ENCODE measurements at regions not wholly inside any gene's neighbourhood (a gene's known extent, or its start where the extent isn't known, plus 50 kb on each side); places are given as distances from the start of the nearest gene placed in this dataset.

GRCh38 chr10:123549761-123550454 lies 116.2 kb upstream of the GPR26 start:
- H3K36me3 ChIP-seq = no peaks in the 10 kb centered on the region
- H3K27ac ChIP-seq = no peak overlapping the region
- H3K9me3 ChIP-seq = no peaks in the 10 kb centered on the region
- no peak overlapping the region for H3K4me3 ChIP-seq
- TF ChIP-seq EP300 (IDR thresholded peaks at IDR 0.05) (no peak), CTCF (IDR thresholded peaks at IDR 0.05) (no peak), POLR2A (IDR thresholded peaks at IDR 0.05) (no peak), POLR2AphosphoS5 (IDR thresholded peaks at IDR 0.05) (no peak)
- H3K4me1 ChIP-seq = no peaks in the 10 kb centered on the region
- 84 to 89% methylated on average over 7 of the region's 7 CpGs for WGBS, 2 donors
- DNase-seq = no peak
- intact Hi-C loops (cut with DNase I) = no loop called here
- H3K27me3 ChIP-seq = peaks cover 0 to 16% (median 0%) of the 10 kb centered on the region in 3 donors

GRCh38 chr10:123550675-123551096 lies 115.5 kb upstream of the GPR26 start:
- intact Hi-C loops (cut with DNase I) = no loop called here
- WGBS, 2 donors = 49 to 51% methylated on average over 9 of the region's 9 CpGs
- Histone ChIP-seq H3K36me3 (no peaks in the 10 kb centered on the region), H3K27ac (no peak overlapping the region), H3K27me3 (peaks cover 0 to 20% (median 0%) of the 10 kb centered on the region in 3 donors), H3K4me3 (no peak overlapping the region), H3K4me1 (no peaks in the 10 kb centered on the region), H3K9me3 (no peaks in the 10 kb centered on the region)
- DNase-seq = no peak
- TF ChIP-seq POLR2A (IDR thresholded peaks at IDR 0.05) (no peak), CTCF (IDR thresholded peaks at IDR 0.05) (no peak), POLR2AphosphoS5 (IDR thresholded peaks at IDR 0.05) (no peak), EP300 (IDR thresholded peaks at IDR 0.05) (no peak)

- peaks cover 0 to 25% (median 0%) of the 10 kb centered on the region in 3 donors for H3K27me3 ChIP-seq
- H3K4me1 ChIP-seq = no peaks in the 10 kb centered on the region
- no peak overlapping the region for H3K27ac ChIP-seq
- TF ChIP-seq CTCF (IDR thresholded peaks at IDR 0.05) = no peak
- no peak for TF ChIP-seq POLR2A (IDR thresholded peaks at IDR 0.05)
- no peak for TF ChIP-seq EP300 (IDR thresholded peaks at IDR 0.05)
- no peak for TF ChIP-seq POLR2AphosphoS5 (IDR thresholded peaks at IDR 0.05)
- 86 to 89% methylated on average over 7 of the region's 7 CpGs for WGBS, 2 donors
- no peak for DNase-seq
- H3K9me3 ChIP-seq = no peaks in the 10 kb centered on the region
- no peak overlapping the region for H3K4me3 ChIP-seq
- no peaks in the 10 kb centered on the region for H3K36me3 ChIP-seq
- intact Hi-C loops (cut with DNase I) = no loop called here
These were observed 114.9 kb upstream of the GPR26 start for GRCh38 chr10:123551259-123551658.

GRCh38 chr10:123552760-123553554 lies 113.2 kb upstream of the GPR26 start:
- DNase-seq = no peak
- TF ChIP-seq EP300 (IDR thresholded peaks at IDR 0.05) (no peak), POLR2A (IDR thresholded peaks at IDR 0.05) (no peak), CTCF (IDR thresholded peaks at IDR 0.05) (no peak), POLR2AphosphoS5 (IDR thresholded peaks at IDR 0.05) (no peak)
- intact Hi-C loops (cut with DNase I) = no loop called here
- no peak overlapping the region for H3K27ac ChIP-seq
- no peak overlapping the region for H3K4me3 ChIP-seq
- no peaks in the 10 kb centered on the region for H3K36me3 ChIP-seq
- no peaks in the 10 kb centered on the region for H3K9me3 ChIP-seq
- WGBS, 2 donors = 67 to 79% methylated on average over 11 of the region's 11 CpGs
- peaks cover 0 to 25% (median 0%) of the 10 kb centered on the region in 3 donors for H3K27me3 ChIP-seq
- no peaks in the 10 kb centered on the region for H3K4me1 ChIP-seq

Measured in sigmoid colon (tissue), 6 donors.